Putamen (tissue), 1 donor: ENCODE measurements at regions not wholly inside any gene's neighbourhood (a gene's known extent, or its start where the extent isn't known, plus 50 kb on each side); places are given as distances from the start of the nearest gene placed in this dataset.

ENCODE experiments used
- DNase-seq: peaks from one replicate; pipeline ENCODE4 v3.0.0-alpha.2; 2016; ENCODE audit warnings: low spot score

DNA sequence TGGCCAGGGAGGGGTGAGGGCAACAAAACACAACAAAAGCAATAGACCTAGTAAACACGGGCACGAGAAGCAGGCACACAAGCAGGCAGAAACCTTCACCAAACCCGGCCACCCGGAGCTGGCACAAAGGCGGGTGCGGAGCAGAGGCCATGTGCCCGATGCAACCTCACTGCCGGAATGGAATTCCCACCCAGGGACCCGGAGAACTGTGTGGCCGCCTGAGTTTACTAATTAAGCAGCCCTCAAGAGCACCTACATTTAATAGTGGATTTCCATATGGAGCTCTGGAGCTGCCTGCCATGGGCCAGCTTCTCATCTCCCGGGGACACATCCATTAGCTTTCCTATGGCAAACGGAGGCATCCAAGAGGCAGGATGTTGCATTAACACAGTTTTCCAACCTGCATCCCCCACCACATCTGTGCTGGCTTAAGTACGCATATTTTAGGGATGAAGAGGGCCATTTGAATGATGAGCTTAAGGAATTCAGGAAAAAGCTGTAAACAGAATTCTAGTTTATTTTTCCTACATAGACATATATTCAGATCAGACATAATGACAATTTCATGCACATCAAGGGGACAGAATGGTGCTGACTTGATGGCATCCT lies 104.5 kb upstream of the SMIM21 start:
- no peak for DNase-seq

- DNase-seq: no peak
These were observed 103.8 kb upstream of the SMIM21 start for GRCh38 chr18:75531212-75531850.

- no peak for DNase-seq
These were observed 103.2 kb upstream of the SMIM21 start for GRCh38 chr18:75530566-75531211.

GRCh38 chr18:75530118-75530517 lies 102.6 kb upstream of the SMIM21 start:
- DNase-seq: no peak

- no peak for DNase-seq
These were observed 101.9 kb upstream of the SMIM21 start for GRCh38 chr18:75529394-75529793.

DNA sequence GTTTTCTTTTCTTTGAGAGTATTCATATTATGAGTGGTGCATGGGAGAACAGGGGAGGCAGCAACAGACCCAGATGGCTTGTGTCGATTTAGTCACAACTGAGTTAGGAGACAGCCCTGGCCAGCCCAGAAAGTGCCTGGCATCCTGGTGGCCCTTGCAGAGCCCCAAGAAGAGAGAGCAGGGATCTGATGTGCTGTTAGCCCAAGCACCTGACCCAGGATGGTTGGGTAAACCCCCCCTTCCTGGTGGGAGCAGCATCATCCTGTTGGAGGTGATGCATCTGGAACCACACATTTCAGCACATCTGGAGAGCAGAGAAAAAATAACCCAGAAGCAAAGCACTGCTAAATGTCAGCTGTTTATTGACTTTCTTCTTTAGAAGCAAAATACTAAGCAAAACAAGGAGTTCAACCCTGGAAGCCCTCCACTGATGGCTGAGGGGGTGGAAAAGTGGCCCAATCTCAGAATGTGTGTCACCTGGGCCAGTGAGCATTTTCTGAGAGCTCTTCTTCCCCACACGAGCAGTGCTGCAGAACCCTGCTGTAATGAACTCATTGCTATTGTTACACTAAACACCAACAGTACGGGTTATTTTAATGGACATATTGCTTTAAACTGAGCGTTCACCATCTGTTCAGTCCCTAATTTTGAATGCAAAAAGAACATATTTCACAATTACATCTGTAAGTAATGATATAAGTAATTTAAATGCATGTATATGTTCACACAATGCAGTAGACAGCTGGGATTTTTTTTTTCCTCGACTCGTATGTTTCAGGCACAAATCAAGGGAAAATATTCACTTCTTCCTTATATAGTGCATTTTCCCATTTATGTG lies 100.6 kb upstream of the SMIM21 start:
- no peak for DNase-seq

DNA sequence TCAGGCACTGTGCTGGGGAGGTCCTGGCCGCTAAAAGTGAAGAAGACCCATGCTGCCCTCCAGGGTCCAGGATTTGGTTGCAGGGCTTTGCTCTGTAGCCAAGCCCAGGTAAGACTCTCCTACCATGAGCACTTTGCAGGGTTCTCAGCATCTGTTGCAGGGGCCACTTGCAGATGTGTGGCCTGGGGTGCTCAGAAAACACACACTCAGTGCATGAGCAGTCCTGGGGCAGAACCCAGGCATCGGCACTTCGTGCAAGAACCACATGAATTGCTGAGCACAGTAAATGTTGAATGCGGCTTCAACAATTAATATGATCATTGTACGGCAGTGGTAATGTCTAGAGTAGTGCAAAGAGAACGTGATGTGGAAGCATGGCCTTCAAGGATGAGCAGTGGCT lies 98.5 kb upstream of the SMIM21 start:
- no peak for DNase-seq

- no peak for DNase-seq
These were observed 97.8 kb upstream of the SMIM21 start for GRCh38 chr18:75525331-75525730.

GRCh38 chr18:75524841-75525240 lies 97.3 kb upstream of the SMIM21 start:
- no peak for DNase-seq

- no peak for DNase-seq
These were observed 96.7 kb upstream of the SMIM21 start for GRCh38 chr18:75524181-75524580.

GRCh38 chr18:75521816-75522215 lies 94.3 kb upstream of the SMIM21 start:
- no peak for DNase-seq

- no peak for DNase-seq
These were observed 90.5 kb upstream of the SMIM21 start for GRCh38 chr18:75518007-75518406.

DNA sequence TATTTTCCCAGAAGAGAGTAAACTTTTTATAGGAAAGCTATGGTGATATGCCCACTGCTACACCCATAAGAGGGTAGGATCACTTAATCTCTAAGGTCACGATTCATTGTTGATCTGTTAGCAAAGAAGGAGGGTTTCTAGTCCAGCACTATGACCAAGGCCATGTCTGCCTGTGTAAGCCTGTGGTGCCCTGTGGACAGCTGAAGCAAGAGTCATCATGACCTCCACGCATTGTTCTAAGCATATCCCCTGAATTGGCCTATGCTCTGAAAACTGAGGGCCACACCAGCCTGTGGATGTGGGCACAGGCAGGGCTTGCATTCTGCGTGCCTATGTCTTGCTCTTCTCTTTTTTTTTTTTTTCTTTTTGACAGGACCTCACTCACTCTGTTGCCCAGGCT lies 89.8 kb upstream of the SMIM21 start:
- no peak for DNase-seq

- no peak for DNase-seq
These were observed 80.1 kb upstream of the SMIM21 start for GRCh38 chr18:75507636-75508035.

- DNase-seq: no peak
These were observed 79.4 kb upstream of the SMIM21 start for GRCh38 chr18:75506913-75507312.

- DNase-seq: no peak
These were observed 77.0 kb upstream of the SMIM21 start for GRCh38 chr18:75504469-75504868.

DNA sequence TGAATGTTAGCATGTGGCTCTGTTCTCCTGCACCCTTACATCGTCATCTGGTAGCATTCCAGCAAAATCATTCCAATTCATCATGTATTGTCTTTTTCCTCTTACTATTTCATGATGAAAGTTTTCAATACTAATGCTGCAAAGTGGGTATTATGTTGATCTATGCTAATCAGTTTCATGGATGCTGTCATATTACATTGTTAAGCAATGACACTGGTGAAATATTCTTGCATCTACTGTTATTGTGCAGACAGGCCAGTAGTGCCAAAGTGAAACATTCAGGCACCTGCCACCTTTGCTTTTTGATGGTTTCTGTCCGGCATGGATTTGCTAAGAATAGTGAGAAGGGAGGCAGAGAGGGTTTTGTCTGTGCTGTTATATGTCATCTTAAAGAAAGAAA lies 76.1 kb upstream of the SMIM21 start:
- no peak for DNase-seq

DNA sequence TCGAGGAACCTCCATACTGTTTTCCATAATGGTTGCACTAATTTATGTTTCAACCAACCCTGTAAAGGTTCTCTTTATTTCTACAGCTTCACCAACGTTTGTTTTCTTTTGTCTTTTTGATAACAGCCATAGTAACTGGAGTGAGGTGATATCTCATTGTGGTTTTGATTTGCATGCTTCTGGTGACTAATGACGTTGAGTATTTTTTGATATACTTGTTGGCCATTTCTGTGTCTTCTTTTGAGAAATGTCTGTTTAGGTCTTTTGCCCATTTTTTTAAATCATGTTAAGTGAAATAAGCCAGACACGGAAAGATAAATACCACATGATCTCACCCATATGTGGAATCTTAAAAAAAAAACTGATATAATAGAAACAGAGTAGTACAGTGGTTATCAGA lies 74.8 kb upstream of the SMIM21 start:
- DNase-seq: no peak

GRCh38 chr18:75500545-75500944 lies 73.0 kb upstream of the SMIM21 start:
- DNase-seq: no peak

DNA sequence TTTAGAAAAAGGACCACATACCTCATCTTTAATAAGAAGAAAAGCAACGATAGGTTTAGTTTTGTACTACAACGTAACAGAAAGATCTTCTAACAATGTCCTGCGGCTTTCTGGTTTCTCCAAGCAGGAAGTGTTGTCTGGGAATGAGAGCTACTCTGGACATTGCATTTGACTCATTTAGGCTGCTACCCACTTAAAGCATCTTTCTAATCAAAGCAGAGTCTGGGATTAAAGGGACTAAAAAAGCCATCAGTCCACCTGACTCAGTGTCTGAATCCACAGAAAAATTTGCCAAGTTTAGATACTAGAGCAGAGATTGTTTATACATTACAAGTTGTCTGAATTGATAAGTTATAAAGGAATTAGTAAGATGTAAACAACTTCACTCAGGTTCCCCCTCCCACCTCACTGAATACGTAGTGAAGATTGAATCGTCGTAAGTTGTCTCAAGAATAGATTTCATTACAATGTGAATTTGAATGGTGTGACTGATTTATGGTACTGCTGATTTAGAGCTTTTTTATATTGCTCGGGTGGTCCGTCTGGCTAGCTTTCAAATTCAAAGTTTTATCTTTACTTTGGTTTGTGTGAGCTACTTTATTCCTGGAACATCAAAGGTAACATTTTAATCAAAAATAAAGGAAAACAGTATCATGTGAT lies 70.2 kb upstream of the SMIM21 start:
- DNase-seq: no peak

DNA sequence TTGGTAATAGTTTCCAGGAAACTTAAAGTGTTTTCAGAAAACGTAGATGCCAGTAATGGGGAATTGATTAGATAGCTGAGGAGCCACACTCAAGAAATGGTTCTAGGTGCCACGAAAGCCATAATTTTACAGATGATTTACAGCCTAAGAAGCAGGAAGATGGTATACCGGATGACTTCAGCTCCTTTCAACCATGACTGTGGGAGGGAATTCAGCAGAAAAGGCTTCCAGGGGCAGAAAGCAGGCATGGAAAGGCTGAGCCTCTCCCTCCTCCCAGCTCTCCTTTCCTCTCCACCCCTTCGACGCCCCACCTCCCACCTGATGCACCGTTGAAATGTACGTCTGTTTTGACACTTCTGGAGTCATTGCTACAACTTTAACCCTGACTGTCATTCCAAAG lies 68.6 kb upstream of the SMIM21 start:
- no peak for DNase-seq

DNA sequence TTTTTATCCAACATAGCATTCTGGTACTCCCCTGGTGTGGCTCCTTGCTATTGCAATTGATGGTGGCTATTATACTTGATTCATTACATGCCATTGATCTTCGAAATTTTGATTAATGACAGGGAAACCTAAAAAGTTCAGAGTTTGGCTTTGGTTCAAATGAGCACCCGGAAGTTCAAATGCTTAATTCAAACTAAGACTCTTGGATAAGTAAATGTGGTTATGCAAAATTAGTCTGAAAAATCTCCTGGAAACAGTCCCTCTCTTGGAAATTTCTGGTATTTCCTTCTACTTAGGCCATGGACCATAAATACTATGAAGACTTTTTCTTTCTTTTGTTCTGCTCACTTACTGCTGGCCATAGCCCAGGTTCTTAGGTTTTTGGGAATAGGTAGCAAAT lies 65.3 kb upstream of the SMIM21 start:
- no peak for DNase-seq
